Natural killer cell (primary cell): ENCODE measurements at regions not wholly inside any gene's neighbourhood (a gene's known extent, or its start where the extent isn't known, plus 50 kb on each side); places are given as distances from the start of the nearest gene placed in this dataset.
"Not testable (repeated sequence)": the region's sequence is repeated elsewhere in the genome, so short reads cannot be mapped to it uniquely, and the experiment has no call there.

Experiments
- ATAC-seq, 3 donors: fragments of 150-1000 bp in 2 of 3; fragments of 200-7000 bp in 1 of 3; cut with Tn5 transposase; 1 replicate in 1 of 3; 2 replicates in 2 of 3; pipeline ENCODE4 v1.10.0; 2021; ENCODE audit warnings: mild to moderate bottlenecking in 2 of 3, moderate library complexity in 2 of 3
- DNase-seq, 2 donors: peaks; one replicate each; pipeline versions ENCODE4 v3.0.0 to v3.0.0-alpha.2; 2013 to 2021; ENCODE audit warnings: mixed read lengths in 1 of 2
- H3K27ac ChIP-seq: one replicate; pipeline ENCODE4 v1.5.1; 2013; ENCODE audit warnings: mild to moderate bottlenecking, low read length
- H3K27me3 ChIP-seq: one replicate; pipeline ENCODE4 v1.6.1; 2013; ENCODE audit warnings: low read length; ENCODE audit not compliant: control insufficient read depth, insufficient read depth
- H3K36me3 ChIP-seq: one replicate; pipeline ENCODE4 v1.6.1; 2013; ENCODE audit warnings: low read length; ENCODE audit not compliant: control insufficient read depth, insufficient read depth
- H3K4me1 ChIP-seq: one replicate; pipeline ENCODE4 v1.6.1; 2013; ENCODE audit warnings: low read length; ENCODE audit not compliant: control insufficient read depth, insufficient read depth
- H3K4me3 ChIP-seq: one replicate; pipeline ENCODE4 v1.5.1; 2013; ENCODE audit warnings: low read length
- H3K9me3 ChIP-seq: one replicate; pipeline ENCODE4 v1.6.1; 2013; ENCODE audit warnings: low read length; ENCODE audit not compliant: control insufficient read depth, insufficient read depth
- H3K27ac Mint-ChIP-seq, 2 donors: one replicate each; pipeline ENCODE4 v1.8.0; 2022; ENCODE audit warnings: mild to moderate bottlenecking in 2 of 2, mixed read lengths in 2 of 2, moderate library complexity in 1 of 2
- H3K27me3 Mint-ChIP-seq, 2 donors: one replicate each; pipeline ENCODE4 v1.8.0; 2022; ENCODE audit warnings: low read depth in 2 of 2, mixed read lengths in 2 of 2
- H3K36me3 Mint-ChIP-seq: one replicate; pipeline ENCODE4 v1.8.0; 2022; ENCODE audit warnings: mixed read lengths
- H3K4me1 Mint-ChIP-seq, 2 donors: one replicate each; pipeline ENCODE4 v1.8.0; 2022; ENCODE audit warnings: mixed read lengths in 2 of 2
- H3K4me3 Mint-ChIP-seq: one replicate; pipeline ENCODE4 v1.8.0; 2022; ENCODE audit warnings: mild to moderate bottlenecking, moderate library complexity, mixed read lengths
- H3K9me3 Mint-ChIP-seq, 2 donors: one replicate each; pipeline ENCODE4 v1.8.0; 2022; ENCODE audit warnings: mixed read lengths in 2 of 2
- CTCF ChIP-seq: fragments of 200-600 bp; IDR thresholded peaks from one replicate; pipeline ENCODE4 v1.8.0; 2022; ENCODE audit warnings: antibody characterized with exemption
- WGBS: methylation state at CpG from one replicate; pipeline ENCODE4 v1.1.7; 2013; ENCODE audit warnings: missing lambda C conversion rate; ENCODE audit not compliant: insufficient coverage; 5-methylcytosine and 5-hydroxymethylcytosine counted together
- intact Hi-C: fragments of 100-400 bp; cut with micrococcal nuclease; formaldehyde crosslinking; loops from one replicate; pipeline ENCODE4 v1.14.2; 2022

GRCh38 chr14:35212471-35213142 is 79.6 kb upstream of the PSMA6 start:
- no peak overlapping the region for H3K27ac ChIP-seq
- Mint-ChIP-seq H3K27me3 (no peaks in the 10 kb centered on the region), H3K27ac (no peak overlapping the region), H3K9me3 (no peaks in the 10 kb centered on the region), H3K4me1 (peaks cover 6 to 14% of the 10 kb centered on the region in 2 donors), H3K36me3 (no peaks in the 10 kb centered on the region), H3K4me3 (no peak overlapping the region)
- intact Hi-C loops: no loop called here
- H3K4me3 ChIP-seq: no peak overlapping the region
- H3K9me3 ChIP-seq: no peaks in the 10 kb centered on the region
- no peaks in the 10 kb centered on the region for H3K27me3 ChIP-seq
- H3K4me1 ChIP-seq: no peaks in the 10 kb centered on the region
- no peak for DNase-seq
- no peak for TF ChIP-seq CTCF
- 97% methylated on average over 3 of the region's 3 CpGs for WGBS
- no peak for ATAC-seq
- no peaks in the 10 kb centered on the region for H3K36me3 ChIP-seq

GRCh38 chr14:35213143-35213788 is 78.9 kb upstream of the PSMA6 start:
- H3K4me1 ChIP-seq: no peaks in the 10 kb centered on the region
- 93% methylated on average over 3 of the region's 6 CpGs for WGBS
- no peak overlapping the region for H3K27ac ChIP-seq
- no peak overlapping the region for H3K4me3 ChIP-seq
- H3K4me1 Mint-ChIP-seq: peaks cover 6 to 14% of the 10 kb centered on the region in 2 donors
- H3K9me3 Mint-ChIP-seq: no peaks in the 10 kb centered on the region
- H3K9me3 ChIP-seq: no peaks in the 10 kb centered on the region
- intact Hi-C loops: no loop called here
- no peaks in the 10 kb centered on the region for H3K27me3 Mint-ChIP-seq
- DNase-seq (no peak), ATAC-seq (no peak)
- H3K4me3 Mint-ChIP-seq: no peak overlapping the region
- no peaks in the 10 kb centered on the region for H3K36me3 ChIP-seq
- no peaks in the 10 kb centered on the region for H3K27me3 ChIP-seq
- no peaks in the 10 kb centered on the region for H3K36me3 Mint-ChIP-seq
- H3K27ac Mint-ChIP-seq: peak overlapping the region in 1 of 2 donors; percentile 1
- TF ChIP-seq CTCF: no peak

GRCh38 chr14:35213869-35214387 is 78.3 kb upstream of the PSMA6 start:
- no peaks in the 10 kb centered on the region for H3K27me3 Mint-ChIP-seq
- no peak overlapping the region for H3K4me3 Mint-ChIP-seq
- no peaks in the 10 kb centered on the region for H3K4me1 ChIP-seq

GRCh38 chr14:35214402-35214801 is 77.8 kb upstream of the PSMA6 start:
- H3K9me3 Mint-ChIP-seq, H3K9me3 ChIP-seq, ATAC-seq, DNase-seq, H3K27me3 ChIP-seq, H3K27ac ChIP-seq, intact Hi-C loops, H3K4me3 ChIP-seq, H3K4me1 ChIP-seq, H3K4me3 Mint-ChIP-seq, H3K36me3 Mint-ChIP-seq, H3K27me3 Mint-ChIP-seq, H3K36me3 ChIP-seq: not testable (repeated sequence)
- 70% methylated on average over 4 of the region's 4 CpGs for WGBS
- peak overlapping the region; percentile 1 to 73 for H3K27ac Mint-ChIP-seq
- H3K4me1 Mint-ChIP-seq: peaks cover 6 to 14% of the 10 kb centered on the region in 2 donors

More at GRCh38 chr14:35213869-35214387, 78.3 kb upstream of the PSMA6 start:
- Mint-ChIP-seq H3K4me1 (peaks cover 6 to 14% of the 10 kb centered on the region in 2 donors), H3K27ac (peak overlapping the region in 1 of 2 donors; percentile 1), H3K9me3 (no peaks in the 10 kb centered on the region), H3K36me3 (no peaks in the 10 kb centered on the region)
- Histone ChIP-seq H3K36me3 (no peaks in the 10 kb centered on the region), H3K27me3 (no peaks in the 10 kb centered on the region), H3K9me3 (no peaks in the 10 kb centered on the region), H3K4me3 (no peak overlapping the region), H3K27ac (no peak overlapping the region)
- DNase-seq (no peak), ATAC-seq (no peak)
- TF ChIP-seq CTCF: no peak
- intact Hi-C loops: no loop called here
